LoVo (cell line): ENCODE measurements at regions not wholly inside any gene's neighbourhood (a gene's known extent, or its start where the extent isn't known, plus 50 kb on each side); places are given as distances from the start of the nearest gene placed in this dataset.

Experiments used
- DNase-seq: peaks from one replicate; pipeline ENCODE4 v3.0.0-alpha.2; 2016; ENCODE audit warnings: low spot score

DNA sequence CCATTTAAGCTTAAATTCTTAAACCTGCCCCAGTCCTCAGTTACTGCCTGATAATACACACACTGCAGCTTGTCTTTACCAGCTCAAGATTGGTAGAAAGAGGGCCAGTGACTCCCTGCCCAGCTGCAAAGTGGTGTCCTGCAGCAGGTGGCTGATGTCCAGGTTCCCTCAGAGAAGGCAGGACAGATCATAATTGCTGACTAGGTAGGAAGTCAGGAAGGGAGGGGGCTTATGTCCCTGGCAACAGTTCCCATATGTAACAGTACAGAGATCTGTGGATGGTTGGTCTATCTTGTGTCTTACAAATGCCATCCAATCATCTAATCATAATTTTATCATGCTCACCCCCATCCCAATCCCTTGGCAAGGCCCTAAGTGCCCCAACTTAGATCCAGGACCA, 492.1 kb upstream of the PPP2R3A start:
- no peak for DNase-seq

DNA sequence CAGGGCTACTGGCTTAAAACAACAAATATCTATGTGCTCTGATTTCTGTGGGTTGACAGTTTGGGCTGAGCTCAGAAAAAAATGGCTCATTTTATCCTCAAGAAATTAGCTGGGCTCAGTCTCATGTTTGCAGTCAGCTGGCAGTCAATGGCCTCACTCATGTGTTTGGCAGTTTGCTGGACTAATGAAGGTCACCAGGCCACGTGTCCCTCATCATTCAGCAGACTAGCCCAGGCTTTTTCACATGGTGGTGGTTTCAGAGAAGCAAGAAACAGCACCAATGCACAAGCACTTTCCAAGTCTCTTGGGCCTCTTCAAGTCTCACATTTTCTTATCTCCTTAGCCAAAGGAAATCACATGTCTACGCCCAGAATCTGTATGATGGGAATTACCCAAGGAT, 478.3 kb upstream of the PPP2R3A start:
- no peak for DNase-seq

DNA sequence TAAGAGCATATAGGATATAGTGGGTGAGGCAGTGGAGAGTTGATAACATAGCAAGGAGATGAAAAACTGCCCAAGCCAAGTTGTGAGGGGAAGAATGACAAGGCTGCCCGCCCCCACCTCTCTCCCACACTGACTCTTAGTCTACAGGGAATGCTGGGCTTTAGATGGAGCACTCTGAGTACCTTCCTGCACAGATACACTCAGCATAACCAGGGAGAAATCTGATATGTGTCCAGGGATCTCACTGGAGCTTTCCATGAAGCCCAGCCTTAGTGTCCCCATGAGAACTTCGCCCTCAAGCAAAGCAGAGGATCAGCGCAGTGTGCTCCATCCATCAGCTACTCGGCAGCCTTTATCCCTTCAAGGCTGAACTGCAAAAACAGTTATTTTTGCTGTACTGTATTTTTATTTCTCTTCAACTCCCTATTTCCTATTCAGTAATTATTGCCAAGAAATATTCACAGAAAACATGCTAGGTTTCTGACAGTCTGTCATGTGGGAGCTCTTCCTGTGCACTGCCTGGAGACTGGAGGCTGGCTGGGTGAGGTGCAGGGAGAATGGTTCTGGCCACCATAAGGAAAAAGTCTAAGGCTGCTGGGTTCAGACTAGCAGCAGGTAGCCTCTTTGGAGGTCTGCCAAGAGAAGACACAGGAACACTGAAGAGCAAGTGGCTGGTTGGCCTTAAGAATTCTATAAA, 475.2 kb upstream of the PPP2R3A start:
- no peak for DNase-seq

DNA sequence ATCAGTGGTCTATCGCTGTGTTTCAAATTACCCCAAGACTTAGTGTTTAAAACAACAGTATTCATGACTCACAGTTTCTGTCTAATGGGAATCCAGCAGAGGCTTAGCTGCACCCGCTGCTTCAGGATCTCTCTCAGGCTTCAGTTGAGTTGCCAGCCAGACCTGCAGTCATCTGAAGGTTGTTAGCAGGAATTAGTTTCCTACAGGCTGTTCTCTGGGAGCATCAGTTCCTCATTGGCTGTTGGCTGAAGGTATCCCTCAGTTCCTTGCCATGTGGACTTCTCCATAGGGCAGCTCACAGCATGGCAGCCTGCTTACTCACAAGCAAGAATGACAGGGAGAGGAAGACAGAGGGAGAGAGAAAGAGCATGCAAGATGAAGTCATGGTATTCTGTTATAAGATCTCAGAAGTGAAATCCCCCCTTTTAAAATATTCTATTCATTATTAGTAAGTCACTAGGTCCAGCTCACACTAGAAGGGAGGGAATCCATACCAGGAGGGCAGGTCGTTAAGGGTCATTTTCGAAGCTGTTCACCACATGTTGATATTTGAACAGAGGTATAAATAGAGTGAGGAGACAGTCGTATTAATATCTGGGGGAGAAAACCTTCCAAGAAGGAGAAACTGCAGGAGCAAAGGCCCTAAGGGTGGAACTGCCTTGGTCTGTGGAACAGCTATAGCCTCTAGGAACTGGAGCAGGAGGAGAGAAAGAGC, 473.9 kb upstream of the PPP2R3A start:
- no peak for DNase-seq

DNA sequence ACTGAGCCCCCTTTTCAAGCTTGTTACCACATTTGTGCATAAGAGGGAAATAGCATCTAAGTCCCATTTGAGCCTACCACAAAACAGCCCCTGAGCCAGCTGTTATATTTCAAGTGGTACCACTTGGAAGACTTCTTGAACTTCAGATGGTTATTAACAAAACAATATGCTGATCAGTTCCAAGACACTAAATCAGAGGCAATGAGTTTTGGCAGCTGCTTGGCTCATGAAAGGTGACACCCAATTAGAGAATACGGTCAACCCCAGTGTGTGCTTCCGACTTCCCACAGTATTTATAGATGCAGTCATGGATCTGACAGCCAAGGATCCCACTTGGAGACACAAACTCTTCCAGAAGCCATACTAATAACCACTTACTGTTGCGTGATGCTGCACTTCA, 469.6 kb upstream of the PPP2R3A start:
- no peak for DNase-seq

GRCh38 chr3:135497979-135498378, 467.5 kb upstream of the PPP2R3A start:
- no peak for DNase-seq

GRCh38 chr3:135499426-135499825, 466.1 kb upstream of the PPP2R3A start:
- no peak for DNase-seq

DNA sequence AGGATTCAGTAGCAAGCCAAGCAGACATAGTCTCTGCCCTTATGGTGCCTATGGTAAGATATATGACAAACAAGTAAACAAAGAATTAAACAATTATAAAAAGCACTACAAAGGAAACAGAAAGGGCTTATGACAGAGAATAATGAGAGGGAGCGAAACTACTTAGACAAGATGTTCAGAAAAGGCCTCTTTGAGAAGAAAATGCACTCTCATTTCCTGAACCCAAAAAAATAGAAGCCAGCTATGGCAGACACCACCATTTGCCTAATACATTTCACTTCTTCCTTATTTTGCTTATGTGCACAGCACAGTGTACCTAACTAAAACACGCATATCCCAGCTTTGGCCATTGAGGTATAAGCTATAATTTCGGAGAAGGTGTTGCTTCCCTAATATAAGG, 465.5 kb upstream of the PPP2R3A start:
- no peak for DNase-seq

GRCh38 chr3:135503065-135503759, 462.3 kb upstream of the PPP2R3A start:
- DNase-seq, result no peak

- DNase-seq, result peak; percentile 33
Measured at GRCh38 chr3:135503760-135504686, 461.5 kb upstream of the PPP2R3A start.

GRCh38 chr3:135513106-135514059, 452.1 kb upstream of the PPP2R3A start:
- peak; percentile 47 for DNase-seq

- DNase-seq, result no peak
Measured at GRCh38 chr3:135514060-135514448, 451.5 kb upstream of the PPP2R3A start.

DNA sequence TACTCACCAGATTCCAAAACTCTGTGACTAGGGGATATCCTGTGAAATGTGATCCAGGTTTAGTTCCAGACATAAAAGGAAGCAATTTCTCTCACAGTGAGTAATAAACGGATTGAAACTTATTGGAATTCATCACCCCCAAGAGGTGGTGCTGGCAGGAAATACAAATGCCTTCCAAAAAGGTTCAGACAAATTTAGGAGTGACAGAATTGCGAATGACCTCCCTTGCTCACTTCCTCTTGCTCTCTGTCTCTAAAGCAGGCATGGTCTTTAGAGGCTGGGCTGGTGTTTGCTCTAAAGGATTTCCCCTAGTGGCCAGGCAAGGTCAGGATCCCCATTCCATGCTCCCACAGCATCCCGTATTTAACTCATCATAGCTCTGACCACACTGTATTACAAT, 449.4 kb upstream of the PPP2R3A start:
- no peak for DNase-seq

GRCh38 chr3:135528413-135529015, 437.0 kb upstream of the PPP2R3A start:
- no peak for DNase-seq

- no peak for DNase-seq
Measured at GRCh38 chr3:135532021-135532420, 433.5 kb upstream of the PPP2R3A start.

DNA sequence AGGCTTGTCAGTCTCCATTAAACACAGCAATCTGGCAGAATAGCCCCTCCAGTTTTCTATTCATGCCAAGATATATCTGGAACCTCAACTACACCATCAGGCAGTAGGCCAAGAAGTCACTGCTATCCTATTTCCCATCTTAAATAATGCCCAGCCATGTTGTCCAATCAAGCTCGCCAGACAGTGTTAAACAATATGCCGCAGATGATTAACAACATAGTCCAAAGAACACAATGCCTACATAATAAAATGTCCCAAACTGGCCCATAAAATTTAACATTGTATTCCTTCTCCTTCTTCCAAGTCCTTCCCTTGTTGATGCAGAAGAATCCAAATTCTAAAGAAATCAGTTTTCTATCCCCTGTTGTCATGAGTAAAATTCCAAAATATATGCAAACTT, 427.4 kb upstream of the PPP2R3A start:
- no peak for DNase-seq

DNA sequence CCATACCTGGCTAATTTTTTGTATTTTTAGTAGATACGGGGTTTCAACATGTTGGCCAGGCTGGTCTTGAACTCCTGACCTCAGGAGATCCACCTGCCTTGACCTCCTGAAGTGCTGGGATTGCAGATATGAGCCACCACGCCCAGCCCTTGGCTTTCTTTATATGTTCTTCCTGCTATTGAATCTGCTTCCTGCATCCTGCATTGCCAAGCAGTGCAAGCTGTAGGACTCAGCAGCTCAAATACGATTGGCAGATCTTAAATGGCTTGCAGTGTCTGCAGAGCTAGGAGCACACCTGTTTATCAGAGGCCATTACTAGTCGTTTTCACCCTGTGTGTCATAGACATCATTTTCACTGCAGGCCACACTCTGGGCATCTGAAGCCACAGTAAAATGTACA, 426.2 kb upstream of the PPP2R3A start:
- DNase-seq, result no peak

DNA sequence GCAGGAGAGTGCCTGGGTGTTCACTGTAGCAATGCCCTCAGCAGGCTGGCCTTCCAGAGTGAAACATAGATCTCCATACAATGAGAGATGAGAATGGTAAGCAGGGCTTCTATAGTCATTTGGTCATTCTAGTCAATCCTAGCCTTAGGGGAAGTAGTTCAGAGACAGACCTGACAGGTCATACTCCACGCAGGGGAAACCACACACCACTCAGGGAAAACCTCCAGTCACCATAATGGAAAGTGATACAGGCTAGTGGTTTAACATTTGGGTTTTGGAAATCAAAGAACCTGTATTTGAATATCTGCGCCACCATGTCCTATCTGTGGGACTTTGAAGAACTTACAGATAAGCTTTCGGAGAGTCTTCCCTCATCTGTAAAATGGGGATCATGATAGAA, 425.7 kb upstream of the PPP2R3A start:
- DNase-seq, result no peak

- no peak for DNase-seq
Measured at GRCh38 chr3:135549928-135550494, 415.5 kb upstream of the PPP2R3A start.

DNA sequence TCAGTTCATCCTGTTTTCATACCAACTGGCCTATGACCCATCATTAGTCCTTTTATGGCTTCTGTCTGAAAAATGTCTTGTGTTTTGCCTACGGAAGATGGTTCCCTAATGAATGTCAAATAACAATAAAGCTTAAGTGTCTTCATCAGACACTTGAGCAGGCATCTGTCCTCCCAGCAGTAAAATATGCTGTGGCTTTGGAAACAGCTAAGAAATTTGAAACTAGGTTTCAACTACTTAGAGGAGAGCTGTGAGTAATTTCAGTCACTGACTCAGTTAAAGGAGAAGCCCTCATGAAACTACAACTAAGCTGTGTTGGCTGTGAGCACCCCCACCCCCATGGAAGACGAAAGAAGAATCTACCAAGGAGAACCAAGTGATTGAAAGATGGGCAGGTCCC, 409.4 kb upstream of the PPP2R3A start:
- DNase-seq, result no peak
